PC-9 (cell line): ENCODE measurements at regions not wholly inside any gene's neighbourhood (a gene's known extent, or its start where the extent isn't known, plus 50 kb on each side); places are given as distances from the start of the nearest gene placed in this dataset.

Source experiments
- CTCF ChIP-seq: fragments of 200-600 bp; sonication (generic); conservative IDR thresholded peaks from 2 replicates; pipeline ENCODE4 v1.6.1; 2017; ENCODE audit warnings: mixed run types, antibody characterized with exemption, mild to moderate bottlenecking, moderate library complexity
- EZH2 ChIP-seq: fragments of 200-600 bp; sonication (generic); IDR thresholded peaks from 2 replicates; pipeline ENCODE4 v1.8.0; 2017; ENCODE audit warnings: antibody characterized with exemption, low read depth

- TF ChIP-seq CTCF: no peak
- no peak for TF ChIP-seq EZH2
Observed at GRCh38 chr6:120965814-120966213, 368.5 kb downstream of the TBC1D32 start.
